ENCODE measurements at regions not wholly inside any gene's neighbourhood (a gene's known extent, or its start where the extent isn't known, plus 50 kb on each side); places are given as distances from the start of the nearest gene placed in this dataset.

DNA sequence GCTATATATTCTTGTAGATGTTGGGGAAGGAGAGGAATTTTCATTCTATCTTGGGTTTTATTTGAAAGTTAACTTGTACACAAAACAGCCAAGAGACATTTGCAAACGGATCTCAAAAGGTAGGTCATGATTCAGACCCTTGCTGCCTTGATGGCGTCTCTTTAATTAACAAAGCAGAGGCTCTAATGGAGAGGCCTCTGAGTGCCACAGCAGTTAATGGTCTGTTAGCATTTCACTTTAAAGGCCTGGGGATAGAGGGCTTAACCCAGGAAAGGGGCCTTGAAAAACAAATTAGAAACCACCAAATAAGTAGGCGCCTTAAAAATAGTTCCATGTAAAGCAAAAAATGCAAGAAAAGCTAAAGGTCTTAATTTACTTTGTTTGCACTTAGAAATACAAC, 836.9 kb upstream of the CELF4 start:
- TF ChIP-seq, protein P1, sequence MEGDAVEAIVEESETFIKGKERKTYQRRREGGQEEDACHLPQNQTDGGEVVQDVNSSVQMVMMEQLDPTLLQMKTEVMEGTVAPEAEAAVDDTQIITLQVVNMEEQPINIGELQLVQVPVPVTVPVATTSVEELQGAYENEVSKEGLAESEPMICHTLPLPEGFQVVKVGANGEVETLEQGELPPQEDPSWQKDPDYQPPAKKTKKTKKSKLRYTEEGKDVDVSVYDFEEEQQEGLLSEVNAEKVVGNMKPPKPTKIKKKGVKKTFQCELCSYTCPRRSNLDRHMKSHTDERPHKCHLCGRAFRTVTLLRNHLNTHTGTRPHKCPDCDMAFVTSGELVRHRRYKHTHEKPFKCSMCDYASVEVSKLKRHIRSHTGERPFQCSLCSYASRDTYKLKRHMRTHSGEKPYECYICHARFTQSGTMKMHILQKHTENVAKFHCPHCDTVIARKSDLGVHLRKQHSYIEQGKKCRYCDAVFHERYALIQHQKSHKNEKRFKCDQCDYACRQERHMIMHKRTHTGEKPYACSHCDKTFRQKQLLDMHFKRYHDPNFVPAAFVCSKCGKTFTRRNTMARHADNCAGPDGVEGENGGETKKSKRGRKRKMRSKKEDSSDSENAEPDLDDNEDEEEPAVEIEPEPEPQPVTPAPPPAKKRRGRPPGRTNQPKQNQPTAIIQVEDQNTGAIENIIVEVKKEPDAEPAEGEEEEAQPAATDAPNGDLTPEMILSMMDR (IDR thresholded peaks at IDR 0.05; ENCODE audit: insufficient read depth, low read depth, low read length): no peak
- TF ChIP-seq EZH2 (IDR thresholded peaks at IDR 0.05; ENCODE audit: insufficient read depth, low read length): no peak
